GM12878 (cell line): ENCODE measurements at regions not wholly inside any gene's neighbourhood (a gene's known extent, or its start where the extent isn't known, plus 50 kb on each side); places are given as distances from the start of the nearest gene placed in this dataset.

Experiments used
- ATAC-seq: fragments of 200-7000 bp; cut with Tn5 transposase; 3 replicates; pipeline ENCODE4 v1.9.1; 2020; ENCODE audit warnings: mild to moderate bottlenecking, moderate library complexity
- BruUV-seq: library from RNA; stranded (reverse); fragments of 400-500 nt; replicated peaks from 2 replicates; lab custom pipeline; 2021; lab: Mats Ljungman, UMichigan
- CTCF ChIA-PET: fragments of 300-600 bp; sonication (Branson Sonifier 250); formaldehyde crosslinking; extraction: SDS; loops from one replicate; lab custom pipeline; 2021; ENCODE audit warnings: inconsistent platforms; lab: Yijun Ruan, JAX
- POLR2A ChIA-PET: fragments of 350-600 bp; formaldehyde crosslinking; extraction: SDS; loops from one replicate; lab custom pipeline; 2021; ENCODE audit warnings: inconsistent platforms; lab: Charles Lee
- RAD21 ChIA-PET: fragments of 300-600 bp; sonication (Branson Sonifier 250); formaldehyde crosslinking; loops from one replicate; lab custom pipeline; 2023; ENCODE audit warnings: antibody characterized with exemption; ENCODE audit not compliant: unreplicated experiment; lab: Charles Lee
- SMC1A ChIA-PET: fragments of 300-600 bp; sonication (Branson Sonifier 250); formaldehyde crosslinking; loops from one replicate; lab custom pipeline; 2023; ENCODE audit not compliant: unreplicated experiment, uncharacterized antibody; lab: Charles Lee
- DNase-seq: peaks from one replicate; pipeline ENCODE4 v3.0.0-alpha.2; 2011; ENCODE audit warnings: low read depth, low spot score
- FAIRE-seq: peaks from 3 replicates; lab custom pipeline; 2011; peaks lifted over from hg19 to GRCh38; lab: Jason Lieb, UNC
- H2AFZ ChIP-seq: 2 replicates; pipeline ENCODE4 v1.6.0; 2011; ENCODE audit warnings: low read depth, low read length, control low read depth; ENCODE audit not compliant: control insufficient read depth
- H3K27ac ChIP-seq: 2 replicates; pipeline ENCODE4 v1.5.1; 2011; ENCODE audit warnings: control low read depth; ENCODE audit not compliant: control insufficient read depth, insufficient read depth
- H3K27me3 ChIP-seq, 2 experiments: replicated peaks in 1 of 2; 2 replicates each; pipeline versions ENCODE4 v1.6.0 to v1.6.1; 2011; ENCODE audit warnings: low read length in 1 of 2; ENCODE audit not compliant: control insufficient read depth in 2 of 2, insufficient read depth in 2 of 2
- H3K36me3 ChIP-seq, 2 experiments: 2 replicates each; pipeline ENCODE4 v1.5.1; 2011; ENCODE audit warnings: low read length in 1 of 2; ENCODE audit not compliant: control insufficient read depth in 2 of 2, insufficient read depth in 2 of 2
- H3K4me1 ChIP-seq: 2 replicates; pipeline ENCODE4 v1.6.1; 2011; ENCODE audit warnings: mild to moderate bottlenecking, low read length, moderate library complexity, mixed read lengths; ENCODE audit not compliant: control insufficient read depth, insufficient read depth
- H3K4me2 ChIP-seq: 2 replicates; pipeline ENCODE4 v1.6.0; 2011; ENCODE audit warnings: control low read depth; ENCODE audit not compliant: control insufficient read depth, insufficient read depth
- H3K4me3 ChIP-seq: fragments of 200-600 bp; sonication (generic); 2 replicates; pipeline ENCODE4 v1.5.1; 2016
- H3K79me2 ChIP-seq: 2 replicates; pipeline ENCODE4 v1.6.0; 2011; ENCODE audit warnings: low read length; ENCODE audit not compliant: control insufficient read depth, insufficient read depth
- H3K9ac ChIP-seq: 2 replicates; pipeline ENCODE4 v1.8.0; 2011; ENCODE audit warnings: low read length, control low read depth, mixed read lengths; ENCODE audit not compliant: control insufficient read depth, insufficient read depth
- H3K9me3 ChIP-seq: replicated peaks from 3 replicates; pipeline ENCODE4 v1.5.1; 2011; ENCODE audit warnings: mild to moderate bottlenecking, low read length; ENCODE audit not compliant: control insufficient read depth, insufficient read depth
- H4K20me1 ChIP-seq: 2 replicates; pipeline ENCODE4 v1.6.0; 2011; ENCODE audit not compliant: control insufficient read depth, insufficient read depth
- EED ChIP-seq: sonication (generic); IDR thresholded peaks from 2 replicates; pipeline ENCODE4 v1.6.1; 2016; ENCODE audit warnings: antibody characterized with exemption, low read depth
- EGR1 ChIP-seq, 2 experiments: IDR thresholded peaks; 1 replicate in 1 of 2; 2 replicates in 1 of 2; pipeline ENCODE4 v1.6.1; 2011 to 2012; ENCODE audit warnings: low read depth in 2 of 2, low read length in 2 of 2, borderline replicate concordance in 1 of 2, mild to moderate bottlenecking in 1 of 2, moderate library complexity in 1 of 2
- NR2C2 ChIP-seq: IDR thresholded peaks from 2 replicates; pipeline ENCODE4 v1.6.1; 2011; ENCODE audit warnings: borderline replicate concordance, low read depth; ENCODE audit not compliant: control insufficient read depth, insufficient read length
- NR2F1 ChIP-seq: fragments of 450-650 bp; conservative IDR thresholded peaks from 2 replicates; pipeline ENCODE4 v1.6.1; 2017; ENCODE audit warnings: mild to moderate bottlenecking
- RAD21 ChIP-seq: IDR thresholded peaks from 2 replicates; pipeline ENCODE4 v1.6.1; 2011; ENCODE audit warnings: mild to moderate bottlenecking, low read depth, low read length, moderate library complexity; ENCODE audit not compliant: insufficient read depth
- SMAD5 ChIP-seq: IDR thresholded peaks from 2 replicates; pipeline ENCODE4 v1.6.1; 2016; ENCODE audit warnings: antibody characterized with exemption, low read depth
- WGBS: methylation state at CpG from one replicate; pipeline ENCODE4 v1.1.6; 2016; ENCODE audit warnings: low lambda C conversion rate; ENCODE audit not compliant: insufficient replicate concordance, insufficient coverage; ENCODE audit errors: missing lambda C conversion rate; 5-methylcytosine and 5-hydroxymethylcytosine counted together
- in situ Hi-C: fragments of 300-500 bp; cut with MboI; formaldehyde crosslinking; loops from 9 replicates; pipeline ENCODE4 v1.14.3; 2018; ENCODE audit warnings: mixed read lengths
- intact Hi-C: fragments of 100-400 bp; cut with micrococcal nuclease; formaldehyde crosslinking; loops from one replicate; pipeline ENCODE4 v1.14.2; 2022; ENCODE audit not compliant: unreplicated experiment
- TF ChIP-seq, protein P1 (sequence below): IDR thresholded peaks from 2 replicates; pipeline ENCODE4 v1.6.1; 2012; ENCODE audit warnings: low read depth, low read length, improper control_type of control experiment

DNA sequence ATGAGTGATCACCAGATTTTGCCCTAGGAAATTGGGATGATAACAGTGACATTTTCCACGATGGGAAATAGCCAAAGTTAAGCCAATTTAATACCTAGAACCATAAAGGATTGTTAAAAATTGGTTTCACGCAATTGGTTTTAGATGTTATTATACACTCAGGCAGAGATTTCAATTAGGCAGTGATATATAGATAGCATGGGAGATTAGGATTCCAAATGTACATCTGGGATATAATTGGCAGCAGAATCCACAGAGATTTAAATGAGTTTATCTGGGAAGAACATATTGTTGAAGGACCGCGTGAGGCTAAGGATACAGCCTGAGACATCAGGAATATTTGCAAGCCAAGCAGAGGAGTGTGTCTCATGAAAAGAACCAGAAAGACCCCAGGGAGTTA is 351.6 kb downstream of the GPM6A start:
- ChIA-PET RAD21 (no interaction called here), CTCF (no interaction called here), POLR2A (no interaction called here), SMC1A (no interaction called here)
- in situ Hi-C loops (no loop called here), intact Hi-C loops (no loop called here)
- Histone ChIP-seq H3K4me2 (no peak overlapping the region), H3K9me3 (no peaks in the 10 kb centered on the region), H2AFZ (no peak overlapping the region), H4K20me1 (no peaks in the 10 kb centered on the region), H3K79me2 (no peaks in the 10 kb centered on the region), H3K9ac (no peak overlapping the region), H3K27ac (no peak overlapping the region), H3K27me3 (no peaks in the 10 kb centered on the region), H3K36me3 (no peaks in the 10 kb centered on the region), H3K4me1 (no peaks in the 10 kb centered on the region), H3K4me3 (no peak overlapping the region)
- no peak for ATAC-seq
- no TSS peak for BruUV-seq
- FAIRE-seq = no peak
- no peak for TF ChIP-seq EGR1 (IDR thresholded peaks at IDR 0.05; ENCODE audit: borderline replicate concordance in 1 of 2, low read depth in 2 of 2, low read length in 2 of 2)
- TF ChIP-seq, protein P1, sequence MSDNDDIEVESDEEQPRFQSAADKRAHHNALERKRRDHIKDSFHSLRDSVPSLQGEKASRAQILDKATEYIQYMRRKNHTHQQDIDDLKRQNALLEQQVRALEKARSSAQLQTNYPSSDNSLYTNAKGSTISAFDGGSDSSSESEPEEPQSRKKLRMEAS = no peak
- no peak for TF ChIP-seq SMAD5
- 37% methylated on average over 4 of the region's 4 CpGs for WGBS
- DNase-seq = no peak

DNA sequence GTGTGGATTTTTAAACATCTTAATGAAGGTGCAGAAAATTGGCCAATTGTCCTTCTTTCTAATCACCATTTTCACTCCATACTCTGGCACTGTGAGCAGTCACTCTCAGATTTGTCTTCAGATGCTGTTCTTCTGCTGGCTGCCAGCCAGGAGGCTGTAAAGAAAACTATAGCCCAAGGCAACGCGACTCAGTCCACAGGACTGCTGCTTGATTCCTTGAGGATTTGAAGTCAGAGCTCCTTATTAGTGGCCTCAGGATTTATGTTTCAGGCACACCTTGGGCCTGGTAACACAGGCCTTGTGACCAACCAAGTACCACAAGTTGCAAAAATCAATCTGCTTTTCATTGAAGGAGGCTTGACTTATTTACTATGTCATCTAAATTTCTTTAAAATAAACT is 342.6 kb downstream of the GPM6A start:
- ChIA-PET SMC1A (no interaction called here), POLR2A (no interaction called here), RAD21 (no interaction called here)
- no peaks in the 10 kb centered on the region for H3K9me3 ChIP-seq
- no peak overlapping the region for H3K4me3 ChIP-seq
- no peaks in the 10 kb centered on the region for H3K4me1 ChIP-seq
- no peak overlapping the region for H3K27ac ChIP-seq
- BruUV-seq = no TSS peak
- 64% methylated on average over 2 of the region's 2 CpGs for WGBS
- in situ Hi-C loops = no loop called here
- H3K36me3 ChIP-seq = no peaks in the 10 kb centered on the region
- H3K9ac ChIP-seq = no peak overlapping the region
- no peaks in the 10 kb centered on the region for H4K20me1 ChIP-seq
- TF ChIP-seq NR2F1 (no peak), NR2C2 (no peak), EED (no peak), RAD21 (no peak)
- TF ChIP-seq, all 136 proteins: peak for 0
- Histone ChIP-seq H2AFZ (no peak overlapping the region), H3K27me3 (no peaks in the 10 kb centered on the region), H3K4me2 (no peak overlapping the region), H3K79me2 (no peaks in the 10 kb centered on the region)
- intact Hi-C loops = no loop called here
- CTCF ChIA-PET = no interaction called here
- no peak for FAIRE-seq
- no peak for DNase-seq
- no peak for ATAC-seq
